H9 (cell line): ENCODE measurements at regions not wholly inside any gene's neighbourhood (a gene's known extent, or its start where the extent isn't known, plus 50 kb on each side); places are given as distances from the start of the nearest gene placed in this dataset.
"Not testable (repeated sequence)": the region's sequence is repeated elsewhere in the genome, so short reads cannot be mapped to it uniquely, and the experiment has no call there.

Experiments used
- DNase-seq: peaks from one replicate; pipeline ENCODE4 v3.0.0-alpha.2; 2017
- H2AFZ ChIP-seq: one replicate; pipeline ENCODE4 v1.6.1; 2013; ENCODE audit warnings: mild to moderate bottlenecking, low read length, control low read depth, moderate library complexity
- H2AK5ac ChIP-seq: 2 replicates; pipeline ENCODE4 v1.6.1; 2013; ENCODE audit warnings: low read length, control low read depth, mixed read lengths; ENCODE audit not compliant: insufficient read length
- H2BK120ac ChIP-seq: one replicate; pipeline ENCODE4 v1.6.1; 2013; ENCODE audit warnings: low read depth, mild to moderate bottlenecking, low read length, control low read depth, inconsistent platforms; ENCODE audit not compliant: poor library complexity, severe bottlenecking
- H2BK12ac ChIP-seq: 2 replicates; pipeline ENCODE4 v1.6.1; 2013; ENCODE audit warnings: low read length, control low read depth, mixed read lengths, low read depth; ENCODE audit not compliant: insufficient read length
- H2BK15ac ChIP-seq: 2 replicates; pipeline ENCODE4 v1.6.1; 2013; ENCODE audit warnings: low read depth, low read length, control low read depth
- H2BK20ac ChIP-seq: one replicate; pipeline ENCODE4 v1.6.1; 2013; ENCODE audit warnings: low read depth, mild to moderate bottlenecking, low read length, control low read depth, inconsistent platforms; ENCODE audit not compliant: poor library complexity, severe bottlenecking
- H2BK5ac ChIP-seq: 2 replicates; pipeline ENCODE4 v1.6.1; 2013; ENCODE audit warnings: low read length, control low read depth, mixed read lengths; ENCODE audit not compliant: insufficient read length
- H3K14ac ChIP-seq: 2 replicates; pipeline ENCODE4 v1.6.1; 2013; ENCODE audit warnings: low read length, control low read depth; ENCODE audit not compliant: insufficient read depth
- H3K18ac ChIP-seq: 2 replicates; pipeline ENCODE4 v1.6.1; 2013; ENCODE audit warnings: low read depth, mild to moderate bottlenecking, mixed read lengths, low read length, control low read depth; ENCODE audit not compliant: insufficient read length
- H3K23ac ChIP-seq: 2 replicates; pipeline ENCODE4 v1.6.1; 2013; ENCODE audit warnings: low read length, control low read depth, mixed read lengths, low read depth; ENCODE audit not compliant: insufficient read length
- H3K23me2 ChIP-seq: 2 replicates; pipeline ENCODE4 v1.6.1; 2013; ENCODE audit warnings: low read depth, mild to moderate bottlenecking, mixed read lengths, low read length, control low read depth; ENCODE audit not compliant: insufficient read length, poor library complexity, severe bottlenecking
- H3K27ac ChIP-seq: 2 replicates; pipeline ENCODE4 v1.5.1; 2013; ENCODE audit warnings: low read length, control low read depth, mixed read lengths, low read depth; ENCODE audit not compliant: insufficient read length
- H3K27me3 ChIP-seq: 2 replicates; pipeline ENCODE4 v1.6.1; 2013; ENCODE audit warnings: low read length, control low read depth, inconsistent platforms; ENCODE audit not compliant: insufficient read depth
- H3K4ac ChIP-seq: 2 replicates; pipeline ENCODE4 v1.6.1; 2013; ENCODE audit warnings: low read depth, mild to moderate bottlenecking, control low read depth, inconsistent platforms, low read length, moderate library complexity
- H3K4me1 ChIP-seq: 2 replicates; pipeline ENCODE4 v1.6.1; 2013; ENCODE audit warnings: low read length, control low read depth, inconsistent platforms; ENCODE audit not compliant: insufficient read depth
- H3K4me2 ChIP-seq: 2 replicates; pipeline ENCODE4 v1.6.1; 2013; ENCODE audit warnings: low read length, control low read depth, mixed read lengths; ENCODE audit not compliant: insufficient read length, insufficient read depth
- H3K56ac ChIP-seq: 2 replicates; pipeline ENCODE4 v1.6.1; 2013; ENCODE audit warnings: low read depth, mild to moderate bottlenecking, mixed read lengths, low read length, control low read depth; ENCODE audit not compliant: insufficient read length
- H3K79me1 ChIP-seq: 2 replicates; pipeline ENCODE4 v1.6.1; 2013; ENCODE audit warnings: low read depth, mild to moderate bottlenecking, moderate library complexity, low read length, control low read depth, inconsistent platforms; ENCODE audit not compliant: insufficient read depth, poor library complexity, severe bottlenecking
- H3K79me2 ChIP-seq: 2 replicates; pipeline ENCODE4 v1.6.1; 2013; ENCODE audit warnings: low read length, control low read depth, inconsistent platforms; ENCODE audit not compliant: insufficient read depth
- H3K9ac ChIP-seq: 2 replicates; pipeline ENCODE4 v1.6.1; 2013; ENCODE audit warnings: low read length, control low read depth, mixed read lengths; ENCODE audit not compliant: insufficient read length; ENCODE audit errors: extremely low read depth
- H3K9me3 ChIP-seq: one replicate; pipeline ENCODE4 v1.6.1; 2013; ENCODE audit warnings: low read depth, low read length, inconsistent platforms; ENCODE audit not compliant: control insufficient read depth
- H3T11ph ChIP-seq: one replicate; pipeline ENCODE4 v1.6.1; 2013; ENCODE audit warnings: mild to moderate bottlenecking, low read length, control low read depth, inconsistent platforms
- H4K20me1 ChIP-seq: one replicate; pipeline ENCODE4 v1.6.1; 2013; ENCODE audit not compliant: control insufficient read depth, insufficient read length, insufficient read depth
- H4K5ac ChIP-seq: 2 replicates; pipeline ENCODE4 v1.6.1; 2013; ENCODE audit warnings: low read depth, mild to moderate bottlenecking, mixed read lengths, low read length, control low read depth; ENCODE audit not compliant: insufficient read length
- H4K8ac ChIP-seq: replicated peaks from 2 replicates; pipeline ENCODE4 v1.6.1; 2013; ENCODE audit warnings: low read length, control low read depth, mixed read lengths, low read depth; ENCODE audit not compliant: insufficient read length
- H4K91ac ChIP-seq: 2 replicates; pipeline ENCODE4 v1.6.1; 2013; ENCODE audit warnings: low read depth, mild to moderate bottlenecking, moderate library complexity, mixed read lengths, low read length, control low read depth; ENCODE audit not compliant: insufficient read length
- H3K27ac Mint-ChIP-seq, 3 experiments: 2 replicates in 2 of 3; 3 replicates in 1 of 3; pipeline ENCODE4 v1.8.0; 2020 to 2021; ENCODE audit warnings: mixed read lengths in 3 of 3, mild to moderate bottlenecking in 1 of 3, moderate library complexity in 1 of 3
- H3K27me3 Mint-ChIP-seq: 2 replicates; pipeline ENCODE4 v1.8.0; 2021; ENCODE audit warnings: low read depth, mild to moderate bottlenecking, moderate library complexity, mixed read lengths
- H3K36me3 Mint-ChIP-seq, 3 experiments: 2 replicates in 2 of 3; 3 replicates in 1 of 3; pipeline ENCODE4 v1.8.0; 2020 to 2021; ENCODE audit warnings: low read depth in 3 of 3, mixed read lengths in 3 of 3; ENCODE audit not compliant: insufficient read depth in 1 of 3
- H3K4me1 Mint-ChIP-seq, 2 experiments: 2 replicates each; pipeline ENCODE4 v1.8.0; 2020; ENCODE audit warnings: mixed read lengths in 2 of 2
- H3K4me3 Mint-ChIP-seq, 2 experiments: 2 replicates in 1 of 2; 3 replicates in 1 of 2; pipeline ENCODE4 v1.8.0; 2020 to 2021; ENCODE audit warnings: mild to moderate bottlenecking in 2 of 2, mixed read lengths in 2 of 2, moderate library complexity in 1 of 2
- H3K9me3 Mint-ChIP-seq, 2 experiments: 2 replicates in 1 of 2; 3 replicates in 1 of 2; pipeline ENCODE4 v1.8.0; 2020; ENCODE audit warnings: mild to moderate bottlenecking in 2 of 2, mixed read lengths in 2 of 2, moderate library complexity in 1 of 2
- CTCF ChIP-seq: fragments of 200-600 bp; sonication (generic); conservative IDR thresholded peaks from 3 replicates; pipeline ENCODE4 v1.8.0; 2021; ENCODE audit warnings: antibody characterized with exemption, mild to moderate bottlenecking
- WGBS: extraction: QIAGEN DNeasy Blood & Tissue Kit; methylation state at CpG from one replicate; pipeline ENCODE4 v1.1.7; 2013; ENCODE audit warnings: missing lambda C conversion rate, low lambda C conversion rate, mixed read lengths; ENCODE audit not compliant: insufficient read length; ENCODE audit errors: extremely low coverage; 5-methylcytosine and 5-hydroxymethylcytosine counted together

DNA sequence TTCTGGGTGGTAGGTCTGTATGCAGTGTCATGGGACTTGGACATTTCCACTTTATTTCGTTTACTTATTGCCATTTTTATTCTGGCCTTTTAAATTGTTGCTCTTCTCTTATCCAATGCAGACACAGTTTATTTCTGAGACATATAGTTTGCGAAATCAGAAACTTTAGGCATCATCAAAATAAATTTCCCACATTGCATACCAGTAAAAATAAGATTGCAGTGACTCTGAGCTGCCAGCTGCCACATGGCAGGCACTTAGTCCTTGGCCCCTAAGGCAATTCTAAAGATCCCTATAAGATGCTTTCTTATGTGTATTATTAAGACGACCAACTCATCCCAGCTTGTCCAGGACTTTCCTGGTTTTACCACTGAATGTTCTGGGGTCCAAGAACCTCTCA, 81.8 kb upstream of the ANKRD1 start:
- no peak overlapping the region for H4K5ac ChIP-seq
- no peak overlapping the region for H2BK5ac ChIP-seq
- H4K8ac ChIP-seq, result no peak overlapping the region
- H3K27me3 Mint-ChIP-seq, result peaks cover 23% of the 10 kb centered on the region
- no peak overlapping the region for H3T11ph ChIP-seq
- no peaks in the 10 kb centered on the region; the same call in 1 of the 2 replicates for H3K27me3 ChIP-seq
- H3K9me3 ChIP-seq, result no peaks in the 10 kb centered on the region
- H3K23me2 ChIP-seq, result no peaks in the 10 kb centered on the region
- H3K14ac ChIP-seq, result no peak overlapping the region
- H3K4me1 ChIP-seq, result no peaks in the 10 kb centered on the region
- H3K56ac ChIP-seq, result no peak overlapping the region
- H3K4ac ChIP-seq, result no peak overlapping the region
- H3K9ac ChIP-seq, result no peak overlapping the region
- H4K91ac ChIP-seq, result no peak overlapping the region
- no peaks in the 10 kb centered on the region for H3K36me3 Mint-ChIP-seq
- H2BK15ac ChIP-seq, result no peak overlapping the region
- H3K79me2 ChIP-seq, result no peaks in the 10 kb centered on the region
- no peak overlapping the region for H3K4me3 Mint-ChIP-seq
- no peak overlapping the region for H2AFZ ChIP-seq
- DNase-seq, result no peak
- no peak overlapping the region for H2AK5ac ChIP-seq
- no peaks in the 10 kb centered on the region; a peak in 1 of 5 replicates for H3K9me3 Mint-ChIP-seq
- no peak overlapping the region for H2BK120ac ChIP-seq
- no peak overlapping the region for H3K23ac ChIP-seq
- no peak overlapping the region for H3K27ac ChIP-seq
- no peak overlapping the region for H3K18ac ChIP-seq
- H3K27ac Mint-ChIP-seq, result peak overlapping the region in 1 of 3 experiments; percentile 23; a peak in 1 of 7 replicates
- no peak overlapping the region for H2BK12ac ChIP-seq
- whole genome bisulfite sequencing, result no CpG with 5 or more reads among the region's 3 CpGs
- no peak overlapping the region for H2BK20ac ChIP-seq
- no peak for TF ChIP-seq CTCF
- H4K20me1 ChIP-seq, result no peaks in the 10 kb centered on the region
- no peaks in the 10 kb centered on the region for H3K79me1 ChIP-seq
- H3K4me2 ChIP-seq, result no peak overlapping the region
- H3K4me1 Mint-ChIP-seq, result no peaks in the 10 kb centered on the region

DNA sequence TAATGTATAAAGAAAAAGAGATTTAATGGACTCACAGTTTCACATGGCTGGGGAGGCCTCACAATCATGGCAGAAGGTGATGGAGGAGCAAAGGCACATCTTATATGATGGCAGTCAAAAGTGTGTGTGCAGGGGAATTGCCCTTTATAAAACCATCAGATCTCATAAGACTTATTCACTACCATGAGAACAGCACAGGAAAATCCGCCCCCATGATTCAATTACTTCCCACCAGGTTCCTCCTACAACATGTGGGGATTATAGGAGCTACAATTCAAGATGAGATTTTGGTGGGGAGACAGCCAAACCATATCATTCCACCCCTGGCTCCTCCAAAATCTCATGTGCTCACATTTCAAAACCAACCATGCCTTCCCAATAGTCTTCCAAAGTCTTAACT, 82.5 kb upstream of the ANKRD1 start:
- not testable (repeated sequence) for H2BK15ac ChIP-seq, H3K4me1 Mint-ChIP-seq, H3K27me3 ChIP-seq, H3K4me2 ChIP-seq, H2BK120ac ChIP-seq, H4K5ac ChIP-seq, H3K4me3 Mint-ChIP-seq, H3K23ac ChIP-seq, H4K8ac ChIP-seq, H3K23me2 ChIP-seq, H3K14ac ChIP-seq, H3K9ac ChIP-seq, H3K9me3 Mint-ChIP-seq, H3K4me1 ChIP-seq, H3K18ac ChIP-seq, H2AFZ ChIP-seq, H4K20me1 ChIP-seq, H2AK5ac ChIP-seq, H3K56ac ChIP-seq, H3K27ac ChIP-seq, H2BK20ac ChIP-seq, H4K91ac ChIP-seq, H3K27ac Mint-ChIP-seq, H2BK12ac ChIP-seq, H3K79me1 ChIP-seq, H3T11ph ChIP-seq, H3K9me3 ChIP-seq, DNase-seq, H3K79me2 ChIP-seq, H3K4ac ChIP-seq, H2BK5ac ChIP-seq, H3K36me3 Mint-ChIP-seq
- WGBS, result no CpG with 5 or more reads among the region's 1 CpG
- peaks cover 23% of the 10 kb centered on the region for H3K27me3 Mint-ChIP-seq
